HCT116 (cell line): ENCODE measurements at regions not wholly inside any gene's neighbourhood (a gene's known extent, or its start where the extent isn't known, plus 50 kb on each side); places are given as distances from the start of the nearest gene placed in this dataset.

Source experiments
- ATAC-seq: fragments of 200-7000 bp; cut with Tn5 transposase; 2 replicates; pipeline ENCODE4 v1.9.1; 2020; ENCODE audit warnings: mild to moderate bottlenecking, moderate library complexity
- BruUV-seq: library from RNA; stranded (reverse); fragments of 400-500 nt; replicated peaks from 2 replicates; lab custom pipeline; 2021; lab: Mats Ljungman, UMichigan
- CTCF ChIA-PET: fragments of 300-600 bp; sonication (Branson Sonifier 250); formaldehyde crosslinking; loops from one replicate; lab custom pipeline; 2021; ENCODE audit warnings: antibody characterized with exemption; lab: Charles Lee
- POLR2A ChIA-PET: fragments of 300-600, 350-600 bp; sonication (Branson Sonifier 250); formaldehyde crosslinking; loops from one replicate; lab custom pipeline; 2021; ENCODE audit warnings: antibody characterized with exemption; lab: Charles Lee
- RAD21 ChIA-PET, 2 experiments: fragments of 300-600 bp; sonication (Branson Sonifier 250); formaldehyde crosslinking; loops; one replicate each; lab custom pipeline; 2023; ENCODE audit warnings: low total read pairs in 2 of 2; ENCODE audit not compliant: uncharacterized antibody in 2 of 2, unreplicated experiment in 2 of 2, low non-redundant PET in 1 of 2; lab: Charles Lee
- DNase-seq: peaks from one replicate; pipeline ENCODE4 v3.0.0-alpha.2; 2010; ENCODE audit warnings: low read depth, low spot score
- H2AFZ ChIP-seq: fragments of 200-600 bp; shearing (Covaris generic), sonication (generic); 2 replicates; pipeline ENCODE4 v1.6.1; 2017; ENCODE audit warnings: low read depth, mixed run types, mixed read lengths, antibody characterized with exemption, low read length; ENCODE audit not compliant: poor library complexity, severe bottlenecking
- H3K27ac ChIP-seq: 2 replicates; pipeline ENCODE4 v1.5.1; 2012; ENCODE audit warnings: low read depth, low read length
- H3K27me3 ChIP-seq: fragments of 200-600 bp; sonication (generic); 2 replicates; pipeline ENCODE4 v1.6.1; 2016; ENCODE audit warnings: mixed run types, low read length, mixed read lengths; ENCODE audit not compliant: insufficient read depth
- H3K36me3 ChIP-seq, 2 experiments: fragments of 200-500 bp in 1 of 2; fragments of 200-600 bp in 1 of 2; sonication (Bioruptor generic) in 1 of 2; sonication (generic) in 1 of 2; 2 replicates each; pipeline versions ENCODE4 v1.5.1 to v1.6.1; 2014 to 2016; ENCODE audit warnings: low read length in 2 of 2, inconsistent platforms in 1 of 2, mixed read lengths in 1 of 2, mixed run types in 1 of 2; ENCODE audit not compliant: insufficient read depth in 2 of 2, control insufficient read depth in 1 of 2
- H3K4me1 ChIP-seq, 2 experiments: fragments of 200-600 bp in 1 of 2; sonication (generic) in 1 of 2; 2 replicates each; pipeline versions ENCODE4 v1.5.1 to v1.6.1; 2012 to 2017; ENCODE audit warnings: low read length in 2 of 2, inconsistent platforms in 1 of 2, mild to moderate bottlenecking in 1 of 2, mixed read lengths in 1 of 2, mixed run types in 1 of 2, moderate library complexity in 1 of 2; ENCODE audit not compliant: insufficient read depth in 2 of 2, control insufficient read depth in 1 of 2
- H3K4me2 ChIP-seq: fragments of 200-600 bp; sonication (generic); 2 replicates; pipeline ENCODE4 v1.6.1; 2017; ENCODE audit warnings: mixed run types, low read length, mixed read lengths
- H3K4me3 ChIP-seq, 2 experiments: fragments of 200-600 bp in 1 of 2; sonication (generic) in 1 of 2; replicated peaks in 1 of 2; 2 replicates each; pipeline ENCODE4 v1.5.1; 2011 to 2016; ENCODE audit warnings: low read length in 2 of 2, control low read depth in 1 of 2, low read depth in 1 of 2, mild to moderate bottlenecking in 1 of 2, mixed read lengths in 1 of 2, mixed run types in 1 of 2
- H3K79me2 ChIP-seq: fragments of 200-600 bp; sonication (generic); 2 replicates; pipeline ENCODE4 v1.6.1; 2017; ENCODE audit warnings: mild to moderate bottlenecking, mixed run types, low read length, moderate library complexity, mixed read lengths; ENCODE audit not compliant: insufficient read depth
- H3K9ac ChIP-seq: fragments of 200-600 bp; sonication (generic); 2 replicates; pipeline ENCODE4 v1.6.1; 2016; ENCODE audit warnings: low read length, mixed read lengths
- H3K9me2 ChIP-seq: fragments of 200-600 bp; sonication (generic), shearing (Covaris generic); 2 replicates; pipeline ENCODE4 v1.6.1; 2017; ENCODE audit warnings: mixed run types, mild to moderate bottlenecking, moderate library complexity; ENCODE audit not compliant: insufficient read depth
- H3K9me3 ChIP-seq, 2 experiments: fragments of 200-500 bp in 1 of 2; fragments of 200-600 bp in 1 of 2; sonication (Bioruptor generic) in 1 of 2; sonication (generic) in 1 of 2; 2 replicates each; pipeline ENCODE4 v1.6.1; 2014 to 2017; ENCODE audit warnings: low read length in 2 of 2, mixed read lengths in 2 of 2, inconsistent platforms in 1 of 2, low read depth in 1 of 2, mild to moderate bottlenecking in 1 of 2, mixed run types in 1 of 2, moderate library complexity in 1 of 2; ENCODE audit not compliant: control insufficient read depth in 1 of 2, insufficient read depth in 1 of 2
- H4K20me1 ChIP-seq: fragments of 200-600 bp; sonication (generic), shearing (Covaris generic); 2 replicates; pipeline ENCODE4 v1.6.1; 2017; ENCODE audit warnings: mixed run types, mild to moderate bottlenecking, moderate library complexity; ENCODE audit not compliant: insufficient read depth
- CBX3 ChIP-seq: IDR thresholded peaks from 2 replicates; pipeline ENCODE4 v1.6.1; 2012; ENCODE audit warnings: low read depth
- EGR1 ChIP-seq: IDR thresholded peaks from 2 replicates; pipeline ENCODE4 v1.6.1; 2012; ENCODE audit warnings: low read depth
- ELF1 ChIP-seq: IDR thresholded peaks from 2 replicates; pipeline ENCODE4 v1.6.1; 2012; ENCODE audit warnings: low read depth, borderline replicate concordance
- EZH2 ChIP-seq: fragments of 200-600 bp; sonication (generic); IDR thresholded peaks from 2 replicates; pipeline ENCODE4 v1.6.1; 2017; ENCODE audit warnings: antibody characterized with exemption, mixed run types
- FOSL1 ChIP-seq: IDR thresholded peaks from 2 replicates; pipeline ENCODE4 v1.6.1; 2012; ENCODE audit warnings: low read depth
- JUND ChIP-seq: IDR thresholded peaks from 2 replicates; pipeline ENCODE4 v1.6.1; 2012
- POLR2A ChIP-seq: IDR thresholded peaks from 2 replicates; pipeline ENCODE4 v1.7.0; 2011; ENCODE audit warnings: borderline replicate concordance; ENCODE audit not compliant: insufficient read depth, insufficient read length; ENCODE audit errors: extremely low read depth
- POLR2AphosphoS5 ChIP-seq: IDR thresholded peaks from 2 replicates; pipeline ENCODE4 v1.6.1; 2011; ENCODE audit warnings: mild to moderate bottlenecking, low read depth, low read length, moderate library complexity
- RAD21 ChIP-seq: IDR thresholded peaks from 2 replicates; pipeline ENCODE4 v1.6.1; 2012; ENCODE audit warnings: low read depth, mild to moderate bottlenecking
- SIN3A ChIP-seq: IDR thresholded peaks from 2 replicates; pipeline ENCODE4 v1.6.1; 2012; ENCODE audit warnings: low read depth
- SP1 ChIP-seq: IDR thresholded peaks from 2 replicates; pipeline ENCODE4 v1.6.1; 2012; ENCODE audit warnings: low read depth
- SRF ChIP-seq: IDR thresholded peaks from 2 replicates; pipeline ENCODE4 v1.6.1; 2012; ENCODE audit warnings: low read depth
- TCF7L2 ChIP-seq: IDR thresholded peaks from 2 replicates; pipeline ENCODE4 v1.7.0; 2011; ENCODE audit warnings: borderline replicate concordance, inconsistent platforms; ENCODE audit not compliant: insufficient read depth, insufficient read length; ENCODE audit errors: extremely low read depth
- ZFX ChIP-seq: fragments of 450-650 bp; IDR thresholded peaks from 2 replicates; pipeline ENCODE4 v1.6.1; 2017
- ZNF274 ChIP-seq: fragments of 200-500 bp; sonication (Bioruptor generic); IDR thresholded peaks from 2 replicates; pipeline ENCODE4 v1.6.1; 2014; ENCODE audit warnings: mild to moderate bottlenecking, low read depth, low read length, inconsistent platforms
- intact Hi-C: fragments of 100-400 bp; cut with micrococcal nuclease; formaldehyde crosslinking; loops from 2 replicates; pipeline ENCODE4 v1.10.0; 2022
- TF ChIP-seq, protein P1 (sequence below): IDR thresholded peaks from 2 replicates; pipeline ENCODE4 v1.6.1; 2011; ENCODE audit warnings: mild to moderate bottlenecking, low read length, moderate library complexity; ENCODE audit not compliant: insufficient replicate concordance; ENCODE audit errors: extremely low read depth
- TF ChIP-seq, protein P2 (sequence below): IDR thresholded peaks from 2 replicates; pipeline ENCODE4 v1.6.1; 2012
- TF ChIP-seq, protein P3 (sequence below), 3 experiments: fragments of 200-600 bp in 1 of 3; sonication (generic) in 1 of 3; IDR thresholded peaks in 2 of 3; conservative IDR thresholded peaks in 1 of 3; 2 replicates each; pipeline ENCODE4 v1.5.1; 2012 to 2017; ENCODE audit warnings: low read depth in 2 of 3, low read length in 2 of 3, antibody characterized with exemption in 1 of 3, borderline replicate concordance in 1 of 3, control low read depth in 1 of 3, mild to moderate bottlenecking in 1 of 3, mixed read lengths in 1 of 3, mixed run types in 1 of 3, moderate library complexity in 1 of 3; ENCODE audit not compliant: insufficient read depth in 1 of 3

DNA sequence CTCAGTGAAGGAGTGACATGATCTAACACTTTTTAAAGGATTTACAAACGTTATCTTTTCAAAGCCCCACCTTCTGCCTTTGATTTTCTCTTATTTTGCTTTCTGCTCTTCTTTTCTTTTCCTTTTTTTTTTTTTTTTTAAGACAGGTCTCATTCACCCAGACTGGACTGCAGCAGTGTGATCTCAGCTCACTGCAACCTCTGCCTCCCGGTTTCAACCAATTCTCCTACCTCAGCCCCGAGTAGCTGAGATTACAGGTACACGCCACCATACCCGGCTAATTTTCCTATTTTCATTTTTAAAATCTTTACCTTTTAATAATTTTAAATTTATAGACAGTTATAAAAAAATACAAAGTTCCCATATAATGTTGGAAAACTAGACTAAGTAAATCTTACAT lies 63.7 kb upstream of the RPS13 start:
- Histone ChIP-seq H3K36me3 (no peaks in the 10 kb centered on the region; a peak in 2 of 4 replicates), H3K27ac (no peak overlapping the region), H4K20me1 (no peaks in the 10 kb centered on the region), H3K4me3 (no peak overlapping the region), H3K79me2 (no peaks in the 10 kb centered on the region), H3K27me3 (no peaks in the 10 kb centered on the region), H3K4me1 (no peaks in the 10 kb centered on the region), H3K9me2 (no peaks in the 10 kb centered on the region), H3K4me2 (no peak overlapping the region), H3K9me3 (no peaks in the 10 kb centered on the region), H3K9ac (no peak overlapping the region), H2AFZ (no peak overlapping the region)
- DNase-seq = no peak
- intact Hi-C loops = no loop called here
- BruUV-seq = no TSS peak
- TF ChIP-seq CBX3 = no peak
- TF ChIP-seq, protein P1, sequence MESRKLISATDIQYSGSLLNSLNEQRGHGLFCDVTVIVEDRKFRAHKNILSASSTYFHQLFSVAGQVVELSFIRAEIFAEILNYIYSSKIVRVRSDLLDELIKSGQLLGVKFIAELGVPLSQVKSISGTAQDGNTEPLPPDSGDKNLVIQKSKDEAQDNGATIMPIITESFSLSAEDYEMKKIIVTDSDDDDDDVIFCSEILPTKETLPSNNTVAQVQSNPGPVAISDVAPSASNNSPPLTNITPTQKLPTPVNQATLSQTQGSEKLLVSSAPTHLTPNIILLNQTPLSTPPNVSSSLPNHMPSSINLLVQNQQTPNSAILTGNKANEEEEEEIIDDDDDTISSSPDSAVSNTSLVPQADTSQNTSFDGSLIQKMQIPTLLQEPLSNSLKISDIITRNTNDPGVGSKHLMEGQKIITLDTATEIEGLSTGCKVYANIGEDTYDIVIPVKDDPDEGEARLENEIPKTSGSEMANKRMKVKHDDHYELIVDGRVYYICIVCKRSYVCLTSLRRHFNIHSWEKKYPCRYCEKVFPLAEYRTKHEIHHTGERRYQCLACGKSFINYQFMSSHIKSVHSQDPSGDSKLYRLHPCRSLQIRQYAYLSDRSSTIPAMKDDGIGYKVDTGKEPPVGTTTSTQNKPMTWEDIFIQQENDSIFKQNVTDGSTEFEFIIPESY = no peak
- no peak for TF ChIP-seq EZH2
- TF ChIP-seq, protein P2, sequence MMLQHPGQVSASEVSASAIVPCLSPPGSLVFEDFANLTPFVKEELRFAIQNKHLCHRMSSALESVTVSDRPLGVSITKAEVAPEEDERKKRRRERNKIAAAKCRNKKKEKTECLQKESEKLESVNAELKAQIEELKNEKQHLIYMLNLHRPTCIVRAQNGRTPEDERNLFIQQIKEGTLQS = no peak
- ATAC-seq = no peak
- ChIA-PET CTCF (no interaction called here), POLR2A (no interaction called here), RAD21 (no interaction called here)

DNA sequence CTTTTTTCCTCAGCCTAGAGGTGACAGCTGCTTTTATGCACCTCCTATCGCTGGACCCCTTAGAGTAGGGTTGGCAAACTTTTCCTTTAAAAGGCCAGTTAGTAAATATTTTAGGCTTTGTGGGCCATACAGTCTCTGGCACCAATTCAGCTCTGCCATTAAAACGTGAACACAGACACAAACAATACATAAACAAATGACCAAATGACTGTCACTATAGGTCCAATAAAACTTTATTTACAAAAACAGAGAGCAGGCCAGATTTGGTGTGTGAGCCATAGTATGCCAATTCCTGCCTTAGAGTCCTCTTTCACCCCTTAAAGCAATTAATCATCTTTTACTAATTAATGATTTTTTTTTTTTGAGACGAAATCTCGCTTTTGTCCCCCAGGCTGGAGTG lies 61.1 kb upstream of the RPS13 start:
- peaks cover 2 to 3% of the 10 kb centered on the region in 2 experiments; a peak in 3 of 4 replicates for H3K36me3 ChIP-seq
- no peak overlapping the region for H2AFZ ChIP-seq
- no peak overlapping the region for H3K4me3 ChIP-seq
- no peak for ATAC-seq
- no peaks in the 10 kb centered on the region for H3K9me2 ChIP-seq
- intact Hi-C loops = no loop called here
- no peaks in the 10 kb centered on the region for H3K9me3 ChIP-seq
- DNase-seq = no peak
- H3K4me2 ChIP-seq = no peak overlapping the region
- H3K4me1 ChIP-seq = no peaks in the 10 kb centered on the region
- RAD21 ChIA-PET = no interaction called here
- no peaks in the 10 kb centered on the region for H3K79me2 ChIP-seq
- H3K9ac ChIP-seq = no peak overlapping the region
- POLR2A ChIA-PET = no interaction called here
- H4K20me1 ChIP-seq = no peaks in the 10 kb centered on the region
- no peaks in the 10 kb centered on the region for H3K27me3 ChIP-seq
- BruUV-seq = no TSS peak
- CTCF ChIA-PET = no interaction called here
- no peak overlapping the region for H3K27ac ChIP-seq
- TF ChIP-seq RAD21 (no peak), EGR1 (no peak), SIN3A (no peak), TCF7L2 (no peak), CBX3 (no peak), FOSL1 (no peak), ZFX (no peak), SRF (no peak), ZNF274 (no peak), ELF1 (no peak), SP1 (no peak), POLR2AphosphoS5 (no peak), EZH2 (no peak), POLR2A (no peak), JUND (no peak)
- TF ChIP-seq, protein P3, sequence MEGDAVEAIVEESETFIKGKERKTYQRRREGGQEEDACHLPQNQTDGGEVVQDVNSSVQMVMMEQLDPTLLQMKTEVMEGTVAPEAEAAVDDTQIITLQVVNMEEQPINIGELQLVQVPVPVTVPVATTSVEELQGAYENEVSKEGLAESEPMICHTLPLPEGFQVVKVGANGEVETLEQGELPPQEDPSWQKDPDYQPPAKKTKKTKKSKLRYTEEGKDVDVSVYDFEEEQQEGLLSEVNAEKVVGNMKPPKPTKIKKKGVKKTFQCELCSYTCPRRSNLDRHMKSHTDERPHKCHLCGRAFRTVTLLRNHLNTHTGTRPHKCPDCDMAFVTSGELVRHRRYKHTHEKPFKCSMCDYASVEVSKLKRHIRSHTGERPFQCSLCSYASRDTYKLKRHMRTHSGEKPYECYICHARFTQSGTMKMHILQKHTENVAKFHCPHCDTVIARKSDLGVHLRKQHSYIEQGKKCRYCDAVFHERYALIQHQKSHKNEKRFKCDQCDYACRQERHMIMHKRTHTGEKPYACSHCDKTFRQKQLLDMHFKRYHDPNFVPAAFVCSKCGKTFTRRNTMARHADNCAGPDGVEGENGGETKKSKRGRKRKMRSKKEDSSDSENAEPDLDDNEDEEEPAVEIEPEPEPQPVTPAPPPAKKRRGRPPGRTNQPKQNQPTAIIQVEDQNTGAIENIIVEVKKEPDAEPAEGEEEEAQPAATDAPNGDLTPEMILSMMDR (IDR thresholded peaks at IDR 0.05 in 2 of 3, conservative IDR thresholded peaks at IDR 0.05 in 1 of 3; ENCODE audit: borderline replicate concordance in 1 of 3, insufficient read depth in 1 of 3, low read depth in 2 of 3, low read length in 2 of 3) = no peak
